GM21515 (cell line): ENCODE measurements at regions not wholly inside any gene's neighbourhood (a gene's known extent, or its start where the extent isn't known, plus 50 kb on each side); places are given as distances from the start of the nearest gene placed in this dataset.

Experiments used
- ATAC-seq: cut with Tn5 transposase; IDR thresholded peaks from one replicate; pipeline ENCODE4 v1.9.1; 2021; ENCODE audit not compliant: unreplicated experiment

DNA sequence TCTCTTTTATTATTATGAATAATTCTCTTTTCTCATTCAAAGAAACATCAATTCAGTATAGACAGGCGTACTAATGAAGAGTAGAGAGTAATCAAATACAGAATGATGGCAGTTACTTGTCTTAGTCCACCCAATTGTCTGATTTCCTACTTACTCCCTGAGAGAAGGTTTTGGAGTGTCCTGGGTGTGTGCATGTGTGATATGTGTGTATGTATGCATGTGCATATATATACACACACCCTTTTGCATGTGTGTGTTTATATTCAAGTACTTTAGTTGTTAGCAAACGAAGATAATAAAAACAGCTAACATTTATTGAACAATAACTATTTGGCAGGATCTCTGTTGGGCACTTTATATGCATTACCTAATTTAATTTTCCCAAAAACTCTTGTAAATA, 63.2 kb upstream of the CCDC190 start:
- no peak for ATAC-seq

DNA sequence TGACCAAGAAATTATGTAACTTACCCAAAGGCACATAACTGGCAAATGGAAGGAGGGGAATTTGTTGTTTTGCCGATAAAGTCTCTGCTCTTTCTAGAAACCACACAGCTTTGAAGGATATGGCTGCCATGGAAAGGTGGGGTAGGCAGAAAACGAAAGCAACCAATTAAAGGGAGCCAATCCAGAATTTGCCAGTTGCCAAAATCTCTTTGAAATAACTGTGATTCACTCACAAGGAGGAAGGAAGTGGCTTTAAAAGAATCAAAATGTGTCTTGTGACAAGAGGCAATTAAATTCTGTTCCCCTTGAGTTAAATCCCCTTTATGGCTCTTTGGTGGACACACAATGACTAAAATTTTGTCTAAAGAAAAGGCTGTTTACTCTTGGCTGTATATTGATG, 61.2 kb upstream of the CCDC190 start:
- ATAC-seq: no peak

DNA sequence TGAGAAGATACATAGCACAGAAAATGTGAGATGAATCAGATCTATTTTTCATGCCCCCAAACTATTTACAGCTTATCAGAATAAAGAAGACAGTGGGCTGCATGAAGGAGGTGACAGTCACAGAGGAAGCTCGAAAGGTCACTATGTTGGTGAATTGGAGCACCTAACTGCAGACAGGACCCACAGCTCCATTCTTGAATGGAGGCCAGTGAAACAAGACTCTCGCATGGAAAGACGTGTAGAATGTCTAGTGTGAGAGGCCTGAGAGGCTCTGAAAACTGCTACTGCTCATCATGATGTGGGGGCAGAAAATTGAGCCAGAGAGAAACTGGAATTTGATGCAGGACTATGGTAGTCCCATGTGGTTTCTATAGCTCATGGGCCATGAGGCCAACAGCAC, 60.3 kb upstream of the CCDC190 start:
- ATAC-seq: no peak

DNA sequence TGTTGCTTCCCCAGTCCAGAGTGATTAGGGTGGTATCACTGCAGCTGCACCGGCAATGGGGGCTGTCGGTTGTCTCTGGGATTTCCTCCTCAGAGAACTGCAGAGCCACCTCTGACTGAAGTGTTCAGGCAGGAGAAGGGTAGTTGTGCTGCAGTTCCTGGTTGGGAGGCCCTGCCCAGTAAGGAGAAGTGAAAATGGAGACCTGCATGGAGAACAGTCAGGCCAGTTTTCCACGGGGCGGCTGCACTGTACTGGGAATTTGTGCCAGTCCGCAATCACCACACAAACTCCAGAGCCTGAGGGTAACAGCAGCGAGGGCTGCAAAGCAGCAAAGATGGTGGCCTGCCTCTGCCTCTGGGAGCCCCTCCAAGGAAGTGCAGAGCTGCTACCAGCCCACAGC, 58.1 kb upstream of the CCDC190 start:
- ATAC-seq: no peak

DNA sequence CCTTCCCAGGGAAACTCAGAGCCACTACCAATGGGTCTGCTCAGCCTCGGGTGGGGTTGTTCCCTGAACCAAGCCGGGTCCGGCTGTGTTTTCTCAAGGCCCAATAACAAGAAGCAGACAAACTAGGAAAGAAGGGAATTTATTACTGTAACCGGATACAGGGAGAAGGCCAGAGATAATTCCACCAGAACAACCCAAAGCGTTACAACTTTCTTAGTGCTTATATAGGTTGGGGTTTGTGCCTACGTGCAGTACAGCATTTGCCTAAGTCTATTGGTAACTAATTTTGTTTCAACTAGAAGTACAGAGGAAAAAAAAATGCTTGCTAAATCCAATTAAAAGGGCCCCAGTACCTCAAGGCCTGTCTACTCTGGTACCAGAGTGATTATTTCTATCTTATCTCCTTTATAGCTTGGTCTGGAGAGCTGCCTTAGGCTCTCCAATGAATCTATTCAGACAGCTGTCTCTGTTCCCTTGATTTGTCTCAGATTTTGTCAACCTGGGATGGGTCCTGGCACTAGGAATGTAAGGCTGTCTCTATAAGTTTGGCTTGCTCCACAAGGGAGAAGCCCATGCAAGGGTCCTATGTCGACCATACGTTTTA, 57.3 kb upstream of the CCDC190 start:
- no peak for ATAC-seq

DNA sequence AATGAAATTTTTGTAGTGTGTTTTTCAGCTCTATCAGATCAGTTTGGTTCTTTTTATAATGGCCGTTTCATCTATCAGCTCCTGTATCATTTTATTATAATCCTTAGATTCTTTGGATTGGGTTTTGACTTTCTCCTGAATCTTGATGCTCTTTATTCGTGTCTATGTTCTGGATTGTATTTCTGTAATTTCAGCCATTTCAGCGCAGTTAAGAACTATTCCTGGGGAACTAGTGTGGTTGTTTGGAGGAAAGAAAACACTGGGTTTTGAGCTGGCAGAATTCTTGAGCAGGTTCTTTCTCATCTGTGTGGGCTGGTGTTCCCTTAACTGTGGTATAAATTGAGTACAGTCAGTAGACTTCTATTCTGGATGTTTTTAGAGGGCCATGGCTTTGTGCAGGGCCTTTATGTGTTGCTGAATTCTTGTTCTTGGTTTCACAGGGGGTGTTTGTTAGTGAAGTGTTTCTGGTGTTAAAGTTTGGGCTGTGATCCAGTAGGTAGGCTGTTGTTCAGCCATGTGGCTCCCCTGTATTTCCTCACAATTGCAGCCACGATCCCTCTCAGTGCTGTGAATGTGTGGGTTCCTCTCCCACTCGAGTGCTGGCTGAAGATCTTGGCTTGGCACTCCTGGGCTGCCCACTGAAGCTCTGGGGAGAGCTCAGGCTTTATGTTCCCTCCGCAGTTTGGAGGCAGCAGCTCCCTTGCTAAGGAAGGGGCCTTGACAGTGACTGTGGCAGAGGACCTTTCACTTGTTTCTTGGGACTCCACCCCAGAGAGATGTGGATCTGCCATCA, 56.0 kb upstream of the CCDC190 start:
- no peak for ATAC-seq

DNA sequence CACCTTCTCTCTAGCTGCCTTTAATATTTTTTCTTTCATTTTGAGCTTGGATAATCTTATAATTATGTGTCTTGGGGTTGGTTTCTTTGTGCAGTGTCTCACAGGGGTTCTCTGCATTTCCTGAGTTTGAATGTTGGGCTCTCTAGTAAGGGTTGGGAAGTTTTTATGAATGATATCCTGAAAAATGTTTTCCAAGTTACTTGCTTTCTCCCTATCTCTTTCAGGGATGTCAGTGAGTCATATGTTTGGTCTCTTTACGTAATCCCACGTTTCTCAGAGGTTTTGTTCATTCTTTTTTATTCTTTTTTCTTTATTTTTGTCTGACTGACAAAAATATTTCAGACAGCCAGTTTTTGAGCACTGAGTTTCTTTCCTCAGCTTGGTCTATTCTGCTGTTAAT, 55.4 kb upstream of the CCDC190 start:
- ATAC-seq: no peak

DNA sequence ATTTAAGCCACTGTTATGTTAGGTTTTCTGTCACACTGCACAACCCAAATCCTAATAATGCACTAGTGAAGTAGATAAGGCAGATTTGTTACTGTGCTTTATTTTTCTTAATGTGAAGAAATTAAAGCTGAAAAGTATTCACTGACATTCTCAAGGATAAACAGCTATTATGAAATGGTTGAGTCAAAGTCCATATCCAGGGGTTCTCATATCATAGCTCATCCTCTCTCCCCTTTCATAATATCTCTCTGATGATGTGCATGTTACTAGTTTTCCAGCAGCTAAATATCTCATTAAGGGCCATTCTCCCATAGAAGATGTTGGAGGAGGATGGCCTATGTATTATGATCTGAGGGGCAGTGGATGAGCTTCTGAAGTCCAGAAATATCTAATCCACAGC, 53.6 kb upstream of the CCDC190 start:
- no peak for ATAC-seq

DNA sequence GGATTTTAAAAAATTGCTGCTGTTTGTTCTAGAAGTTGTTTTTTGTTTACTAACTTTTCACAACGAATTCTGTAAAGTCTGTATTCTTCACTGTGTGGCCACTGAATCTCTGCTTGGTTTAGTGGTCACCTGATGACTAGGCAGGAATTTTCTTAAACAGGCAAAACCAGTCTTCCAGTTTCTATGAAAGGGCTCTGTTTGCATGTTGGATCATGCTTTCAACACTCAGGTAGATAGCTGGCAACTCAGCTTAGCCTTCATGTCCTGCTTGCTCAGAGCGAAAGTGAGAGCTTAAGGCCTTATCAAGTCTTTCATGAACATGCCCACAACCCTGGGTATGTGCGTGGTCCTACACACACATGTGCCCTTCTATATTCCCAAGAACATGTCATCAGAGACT, 52.4 kb upstream of the CCDC190 start:
- no peak for ATAC-seq

DNA sequence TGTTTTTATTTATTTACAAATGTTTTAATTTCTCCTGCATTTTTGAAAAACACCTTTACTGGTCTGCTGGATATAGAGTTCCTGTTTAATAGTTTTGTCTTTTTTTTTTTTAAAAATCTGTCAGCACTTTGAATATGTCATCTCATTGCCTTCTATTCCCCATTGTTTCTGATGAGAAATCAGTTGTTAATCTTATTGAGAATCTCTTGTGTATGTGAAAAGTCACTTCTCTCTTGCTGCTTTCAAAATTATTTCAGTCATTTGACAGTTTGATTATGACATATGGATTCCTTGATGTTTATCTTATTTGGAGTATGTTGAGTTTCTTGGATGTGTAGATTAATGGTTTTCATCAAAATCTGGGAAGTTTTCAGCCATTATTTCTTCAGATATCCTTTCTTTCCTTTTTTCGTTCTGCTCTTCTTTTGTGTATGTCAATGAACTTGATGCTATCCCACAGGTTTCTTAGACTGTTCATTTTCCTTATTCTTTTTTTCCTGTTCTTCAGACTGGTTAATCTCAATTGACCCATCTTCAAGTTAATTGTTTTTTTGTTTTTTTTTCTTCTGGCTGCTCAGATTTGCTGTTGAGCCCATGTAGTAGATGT, 51.2 kb upstream of the CCDC190 start:
- ATAC-seq: no peak
